ENCODE measurements at regions not wholly inside any gene's neighbourhood (a gene's known extent, or its start where the extent isn't known, plus 50 kb on each side); places are given as distances from the start of the nearest gene placed in this dataset.
A peak's percentile ranks its signal among the peaks of the same experiment; 100 is the strongest.

DNA sequence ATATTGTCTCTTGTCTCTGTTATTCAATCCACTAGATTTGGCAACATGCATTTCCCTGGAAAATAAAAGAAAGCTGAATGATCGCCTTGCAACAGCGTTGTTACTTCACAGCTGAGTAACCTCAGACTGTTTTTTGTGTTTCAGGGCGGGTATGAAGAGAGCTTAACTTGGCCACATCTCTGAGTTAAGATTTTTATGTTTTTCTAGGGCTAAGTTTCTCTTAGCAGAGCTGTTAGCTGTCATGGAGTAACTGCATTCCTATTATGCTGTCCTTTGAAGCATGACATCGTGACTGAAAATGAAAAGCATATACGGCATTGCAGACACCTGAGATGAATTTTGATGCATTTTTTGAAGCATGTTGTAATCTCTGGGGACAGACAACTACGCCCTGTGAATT is 1798.9 kb downstream of the PCDH7 start:
- DNase-seq = no peak

- DNase-seq = no peak
Observed at GRCh38 chr4:32525420-32525819, 1805.3 kb downstream of the PCDH7 start.

- no peak for DNase-seq
Observed at GRCh38 chr4:32544846-32545245, 1824.7 kb downstream of the PCDH7 start.

GRCh38 chr4:32551943-32552342 is 1831.8 kb downstream of the PCDH7 start:
- no peak for DNase-seq

DNA sequence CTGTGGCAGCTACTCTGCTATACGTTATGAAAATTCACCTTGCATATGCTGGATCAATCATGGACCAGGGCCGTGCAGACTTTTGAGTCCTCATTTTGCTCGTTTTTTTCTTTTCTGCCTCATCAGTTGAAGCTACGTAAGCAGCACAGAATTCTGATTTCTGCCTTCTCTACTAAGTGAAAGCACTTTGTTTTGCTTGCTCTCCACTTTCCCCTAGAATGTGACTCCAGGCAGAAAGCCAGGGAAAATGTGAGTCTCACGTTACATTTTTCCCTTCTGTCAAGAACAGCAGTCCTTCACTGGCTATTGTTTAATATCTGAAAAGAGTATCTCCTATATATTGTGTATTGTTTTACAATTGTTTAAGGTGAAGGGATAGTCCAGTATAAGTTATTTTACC is 1840.1 kb downstream of the PCDH7 start:
- no peak for DNase-seq

- DNase-seq = peak; percentile 74
Observed at GRCh38 chr4:32562010-32562409, 1841.8 kb downstream of the PCDH7 start.

DNA sequence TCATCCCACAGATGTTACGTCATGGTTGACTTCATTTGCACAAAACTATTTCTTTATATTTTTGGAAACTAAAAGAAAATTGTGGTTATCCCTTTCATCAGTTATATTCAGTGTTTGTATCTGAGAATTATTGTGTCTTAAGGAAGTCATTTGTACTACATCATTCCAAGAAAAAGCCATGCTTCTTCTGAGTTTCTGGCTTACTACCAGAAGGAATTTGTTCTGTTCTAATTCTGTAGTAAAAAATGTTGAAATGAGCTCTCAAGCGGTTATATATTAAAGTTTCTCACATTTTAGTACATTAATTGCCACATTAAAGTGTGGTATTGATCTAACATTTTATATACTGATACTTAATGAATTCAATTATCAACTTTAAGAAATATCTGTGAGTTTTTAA is 1844.5 kb downstream of the PCDH7 start:
- DNase-seq = no peak

- no peak for DNase-seq
Observed at GRCh38 chr4:32569861-32570260, 1849.7 kb downstream of the PCDH7 start.

GRCh38 chr4:32572366-32572765 is 1852.2 kb downstream of the PCDH7 start:
- DNase-seq = no peak

- no peak for DNase-seq
Observed at GRCh38 chr4:32574803-32575202, 1854.6 kb downstream of the PCDH7 start.

DNA sequence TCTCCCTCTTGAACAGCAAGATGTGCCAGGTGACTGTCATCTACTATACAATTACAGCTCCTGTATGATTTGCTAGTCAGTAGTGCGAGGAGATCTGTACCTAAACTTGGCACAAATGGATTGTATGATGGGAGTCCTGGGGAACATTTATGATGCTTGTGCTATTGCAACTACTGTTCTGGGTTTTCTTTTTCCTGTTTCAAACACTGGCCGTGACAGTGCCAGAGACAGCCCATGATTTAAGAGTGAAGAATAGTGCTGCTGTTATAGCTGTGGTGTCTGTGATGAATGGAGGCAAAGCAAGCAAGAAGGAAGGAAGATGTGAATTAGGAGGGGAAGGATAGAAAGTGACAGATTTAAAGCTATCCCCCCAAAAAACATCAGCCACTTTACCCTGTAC is 1868.9 kb downstream of the PCDH7 start:
- DNase-seq = no peak

GRCh38 chr4:32589853-32590252 is 1869.7 kb downstream of the PCDH7 start:
- no peak for DNase-seq

GRCh38 chr4:32597354-32597753 is 1877.2 kb downstream of the PCDH7 start:
- DNase-seq = no peak

DNA sequence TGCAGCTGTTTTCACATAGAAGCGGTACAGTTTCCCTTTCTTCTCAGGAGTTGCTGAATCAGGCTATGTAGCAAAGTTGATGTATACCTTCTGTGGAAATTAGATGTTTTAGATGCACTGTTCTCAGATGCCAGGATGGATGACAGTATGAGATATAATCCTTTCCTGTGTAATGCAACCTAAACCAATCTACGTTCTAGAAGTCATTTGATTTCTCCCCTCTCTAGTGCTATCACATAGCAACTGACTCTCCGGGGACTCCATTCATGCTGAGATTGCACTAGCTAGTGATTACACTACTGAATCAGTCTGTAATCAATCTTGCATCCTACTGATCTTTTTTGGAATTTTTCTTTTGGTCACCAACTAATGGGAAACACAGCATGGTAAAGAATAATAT is 1881.7 kb downstream of the PCDH7 start:
- no peak for DNase-seq

- no peak for DNase-seq
Observed at GRCh38 chr4:32607978-32608377, 1887.8 kb downstream of the PCDH7 start.

- DNase-seq = no peak
Observed at GRCh38 chr4:32624943-32625603, 1904.9 kb downstream of the PCDH7 start.

- DNase-seq = no peak
Observed at GRCh38 chr4:32625687-32626337, 1905.6 kb downstream of the PCDH7 start.

GRCh38 chr4:32631831-32632230 is 1911.7 kb downstream of the PCDH7 start:
- no peak for DNase-seq

GRCh38 chr4:32633421-32633820 is 1913.3 kb downstream of the PCDH7 start:
- DNase-seq = no peak

- peak; percentile 0 for DNase-seq
Observed at GRCh38 chr4:32645653-32646052, 1925.5 kb downstream of the PCDH7 start.

- peak; percentile 1 for DNase-seq
Observed at GRCh38 chr4:32658019-32658418, 1937.8 kb downstream of the PCDH7 start.

GRCh38 chr4:32661229-32661628 is 1941.1 kb downstream of the PCDH7 start:
- DNase-seq = no peak

GRCh38 chr4:32662803-32663202 is 1942.6 kb downstream of the PCDH7 start:
- peak; percentile 74 for DNase-seq

GRCh38 chr4:32672359-32672758 is 1952.2 kb downstream of the PCDH7 start:
- no peak for DNase-seq

- DNase-seq = no peak
Observed at GRCh38 chr4:32680946-32681345, 1960.8 kb downstream of the PCDH7 start.
